Kidney glomerular epithelial cell (primary cell): ENCODE measurements at regions not wholly inside any gene's neighbourhood (a gene's known extent, or its start where the extent isn't known, plus 50 kb on each side); places are given as distances from the start of the nearest gene placed in this dataset.

ENCODE experiments used
- DNase-seq: peaks from one replicate; lab custom pipeline; 2025; lab: John Stamatoyannopoulos, UW

GRCh38 chr4:135227842-135228241, 1026.3 kb upstream of the PABPC4L start:
- DNase-seq = no peak

- no peak for DNase-seq
Observed at GRCh38 chr4:135225551-135225950, 1024.0 kb upstream of the PABPC4L start.

GRCh38 chr4:135210341-135210740, 1008.8 kb upstream of the PABPC4L start:
- no peak for DNase-seq

GRCh38 chr4:135207531-135207930, 1005.9 kb upstream of the PABPC4L start:
- DNase-seq = no peak

GRCh38 chr4:135204311-135204710, 1002.7 kb upstream of the PABPC4L start:
- DNase-seq = no peak

GRCh38 chr4:135201081-135201480, 999.5 kb upstream of the PABPC4L start:
- DNase-seq = no peak

GRCh38 chr4:135197641-135198040, 996.1 kb upstream of the PABPC4L start:
- DNase-seq = no peak

- DNase-seq = no peak
Observed at GRCh38 chr4:135194477-135194876, 992.9 kb upstream of the PABPC4L start.

- DNase-seq = no peak
Observed at GRCh38 chr4:135192751-135193535, 991.4 kb upstream of the PABPC4L start.

- DNase-seq = no peak
Observed at GRCh38 chr4:135191596-135191995, 990.0 kb upstream of the PABPC4L start.

- DNase-seq = no peak
Observed at GRCh38 chr4:135186002-135186401, 984.4 kb upstream of the PABPC4L start.

- DNase-seq = no peak
Observed at GRCh38 chr4:135185256-135185655, 983.7 kb upstream of the PABPC4L start.

GRCh38 chr4:135184715-135185114, 983.1 kb upstream of the PABPC4L start:
- no peak for DNase-seq

- DNase-seq = no peak
Observed at GRCh38 chr4:135177321-135177720, 975.7 kb upstream of the PABPC4L start.

GRCh38 chr4:135166661-135167060, 965.1 kb upstream of the PABPC4L start:
- DNase-seq = no peak

- no peak for DNase-seq
Observed at GRCh38 chr4:135164601-135165000, 963.0 kb upstream of the PABPC4L start.

- DNase-seq = no peak
Observed at GRCh38 chr4:135144498-135144897, 942.9 kb upstream of the PABPC4L start.

GRCh38 chr4:135124196-135124595, 922.6 kb upstream of the PABPC4L start:
- no peak for DNase-seq

- DNase-seq = no peak
Observed at GRCh38 chr4:135123632-135124031, 922.0 kb upstream of the PABPC4L start.

GRCh38 chr4:135122457-135122856, 920.9 kb upstream of the PABPC4L start:
- DNase-seq = no peak

- DNase-seq = no peak
Observed at GRCh38 chr4:135120195-135120594, 918.6 kb upstream of the PABPC4L start.

- DNase-seq = no peak
Observed at GRCh38 chr4:135114079-135114478, 912.5 kb upstream of the PABPC4L start.

GRCh38 chr4:135098061-135098460, 896.5 kb upstream of the PABPC4L start:
- DNase-seq = no peak

- DNase-seq = no peak
Observed at GRCh38 chr4:135073389-135073788, 871.8 kb upstream of the PABPC4L start.
